Endothelial cell (in vitro differentiated cells): ENCODE measurements at regions not wholly inside any gene's neighbourhood (a gene's known extent, or its start where the extent isn't known, plus 50 kb on each side); places are given as distances from the start of the nearest gene placed in this dataset.

Experiments used
- DNase-seq: peaks from one replicate; pipeline ENCODE4 v3.0.0; 2021; ENCODE audit warnings: low spot score
- H3K27ac Mint-ChIP-seq: one replicate; pipeline ENCODE4 v1.8.0; 2021; ENCODE audit warnings: mixed read lengths, inconsistent platforms; ENCODE audit not compliant: unreplicated experiment
- H3K27me3 Mint-ChIP-seq: one replicate; pipeline ENCODE4 v1.8.0; 2021; ENCODE audit warnings: mild to moderate bottlenecking, moderate library complexity, mixed read lengths, inconsistent platforms; ENCODE audit not compliant: unreplicated experiment
- H3K36me3 Mint-ChIP-seq: one replicate; pipeline ENCODE4 v1.8.0; 2021; ENCODE audit warnings: mild to moderate bottlenecking, low read depth, mixed read lengths, inconsistent platforms; ENCODE audit not compliant: unreplicated experiment
- H3K4me1 Mint-ChIP-seq: one replicate; pipeline ENCODE4 v1.8.0; 2021; ENCODE audit warnings: mild to moderate bottlenecking, mixed read lengths, inconsistent platforms; ENCODE audit not compliant: unreplicated experiment
- H3K4me3 Mint-ChIP-seq: one replicate; pipeline ENCODE4 v1.8.0; 2021; ENCODE audit warnings: mild to moderate bottlenecking, mixed read lengths, inconsistent platforms; ENCODE audit not compliant: unreplicated experiment
- H3K9me3 Mint-ChIP-seq: one replicate; pipeline ENCODE4 v1.8.0; 2021; ENCODE audit warnings: mixed read lengths, inconsistent platforms; ENCODE audit not compliant: unreplicated experiment
- TF ChIP-seq, protein P1 (sequence below): fragments of 200-600 bp; sonication (generic); IDR thresholded peaks from one replicate; pipeline ENCODE4 v1.5.0; 2021; ENCODE audit warnings: antibody characterized with exemption; ENCODE audit not compliant: unreplicated experiment

GRCh38 chr13:52938065-52938464 is 89.6 kb upstream of the PCDH8 start:
- no peak overlapping the region for H3K4me3 Mint-ChIP-seq
- no peak overlapping the region for H3K27ac Mint-ChIP-seq
- peaks cover 2% of the 10 kb centered on the region for H3K27me3 Mint-ChIP-seq
- no peaks in the 10 kb centered on the region for H3K36me3 Mint-ChIP-seq
- H3K4me1 Mint-ChIP-seq, result no peaks in the 10 kb centered on the region
- TF ChIP-seq, protein P1, sequence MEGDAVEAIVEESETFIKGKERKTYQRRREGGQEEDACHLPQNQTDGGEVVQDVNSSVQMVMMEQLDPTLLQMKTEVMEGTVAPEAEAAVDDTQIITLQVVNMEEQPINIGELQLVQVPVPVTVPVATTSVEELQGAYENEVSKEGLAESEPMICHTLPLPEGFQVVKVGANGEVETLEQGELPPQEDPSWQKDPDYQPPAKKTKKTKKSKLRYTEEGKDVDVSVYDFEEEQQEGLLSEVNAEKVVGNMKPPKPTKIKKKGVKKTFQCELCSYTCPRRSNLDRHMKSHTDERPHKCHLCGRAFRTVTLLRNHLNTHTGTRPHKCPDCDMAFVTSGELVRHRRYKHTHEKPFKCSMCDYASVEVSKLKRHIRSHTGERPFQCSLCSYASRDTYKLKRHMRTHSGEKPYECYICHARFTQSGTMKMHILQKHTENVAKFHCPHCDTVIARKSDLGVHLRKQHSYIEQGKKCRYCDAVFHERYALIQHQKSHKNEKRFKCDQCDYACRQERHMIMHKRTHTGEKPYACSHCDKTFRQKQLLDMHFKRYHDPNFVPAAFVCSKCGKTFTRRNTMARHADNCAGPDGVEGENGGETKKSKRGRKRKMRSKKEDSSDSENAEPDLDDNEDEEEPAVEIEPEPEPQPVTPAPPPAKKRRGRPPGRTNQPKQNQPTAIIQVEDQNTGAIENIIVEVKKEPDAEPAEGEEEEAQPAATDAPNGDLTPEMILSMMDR, result no peak
- H3K9me3 Mint-ChIP-seq, result no peaks in the 10 kb centered on the region
- no peak for DNase-seq

DNA sequence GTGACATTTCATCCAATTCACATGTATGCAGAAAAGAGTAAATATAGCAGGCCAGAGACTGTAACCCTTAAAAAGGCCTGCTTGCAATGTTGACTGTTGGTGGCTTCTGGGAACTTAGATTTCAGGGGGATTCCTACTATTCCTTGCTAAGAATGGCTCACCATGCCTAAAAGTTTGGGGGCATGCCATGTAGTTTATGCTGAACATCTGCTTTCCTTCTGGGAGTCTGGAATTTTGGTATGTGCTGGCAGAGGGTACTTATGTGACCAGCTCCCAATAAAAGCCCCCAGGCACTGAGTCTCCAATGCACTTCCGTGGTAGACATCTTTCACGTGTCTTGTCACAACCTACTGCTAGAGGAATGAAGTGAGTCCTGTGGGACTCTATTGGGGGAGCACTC is 88.4 kb upstream of the PCDH8 start:
- DNase-seq, result no peak
- no peaks in the 10 kb centered on the region for H3K4me1 Mint-ChIP-seq
- H3K27ac Mint-ChIP-seq, result no peak overlapping the region
- no peaks in the 10 kb centered on the region for H3K9me3 Mint-ChIP-seq
- H3K36me3 Mint-ChIP-seq, result no peaks in the 10 kb centered on the region
- no peak overlapping the region for H3K4me3 Mint-ChIP-seq
- TF ChIP-seq, protein P1, result no peak
- peaks cover 2% of the 10 kb centered on the region for H3K27me3 Mint-ChIP-seq

DNA sequence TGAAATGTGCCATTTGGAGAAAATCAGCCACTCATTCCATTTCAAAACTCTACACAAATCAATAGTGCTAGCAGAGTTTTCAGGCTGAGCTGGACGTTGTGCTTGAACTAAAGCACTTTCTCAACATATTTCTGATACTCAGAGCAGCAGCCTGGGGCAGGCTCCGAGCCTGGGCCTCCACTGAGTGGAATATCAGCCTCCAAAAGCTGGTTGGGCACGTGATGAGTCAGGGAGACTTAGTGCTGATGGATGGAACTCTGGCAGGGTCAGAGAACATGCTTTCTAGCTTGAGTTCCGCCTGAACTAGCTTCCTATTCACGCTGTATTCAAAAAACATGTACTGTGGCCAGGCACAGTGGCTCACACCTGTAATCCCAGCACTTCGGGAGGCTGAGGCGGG is 85.8 kb upstream of the PCDH8 start:
- Mint-ChIP-seq H3K27me3 (peaks cover 2% of the 10 kb centered on the region), H3K36me3 (no peaks in the 10 kb centered on the region), H3K4me1 (no peaks in the 10 kb centered on the region), H3K27ac (no peak overlapping the region), H3K9me3 (no peaks in the 10 kb centered on the region), H3K4me3 (no peak overlapping the region)
- TF ChIP-seq, protein P1, result no peak
- DNase-seq, result no peak

GRCh38 chr13:52933547-52934210 is 85.2 kb upstream of the PCDH8 start:
- Mint-ChIP-seq H3K27ac (no peak overlapping the region), H3K9me3 (no peaks in the 10 kb centered on the region), H3K4me3 (no peak overlapping the region), H3K4me1 (no peaks in the 10 kb centered on the region), H3K27me3 (peaks cover 2% of the 10 kb centered on the region), H3K36me3 (no peaks in the 10 kb centered on the region)
- DNase-seq, result no peak
- TF ChIP-seq, protein P1, result no peak

- TF ChIP-seq, protein P1, result no peak
- no peaks in the 10 kb centered on the region for H3K9me3 Mint-ChIP-seq
These were observed 84.7 kb upstream of the PCDH8 start for GRCh38 chr13:52933099-52933498.

More at GRCh38 chr13:52933099-52933498, 84.7 kb upstream of the PCDH8 start:
- Mint-ChIP-seq H3K27me3 (peaks cover 2% of the 10 kb centered on the region), H3K27ac (no peak overlapping the region), H3K4me3 (no peak overlapping the region), H3K4me1 (no peaks in the 10 kb centered on the region), H3K36me3 (no peaks in the 10 kb centered on the region)
- DNase-seq, result no peak
